ENCODE measurements at regions not wholly inside any gene's neighbourhood (a gene's known extent, or its start where the extent isn't known, plus 50 kb on each side); places are given as distances from the start of the nearest gene placed in this dataset.

DNA sequence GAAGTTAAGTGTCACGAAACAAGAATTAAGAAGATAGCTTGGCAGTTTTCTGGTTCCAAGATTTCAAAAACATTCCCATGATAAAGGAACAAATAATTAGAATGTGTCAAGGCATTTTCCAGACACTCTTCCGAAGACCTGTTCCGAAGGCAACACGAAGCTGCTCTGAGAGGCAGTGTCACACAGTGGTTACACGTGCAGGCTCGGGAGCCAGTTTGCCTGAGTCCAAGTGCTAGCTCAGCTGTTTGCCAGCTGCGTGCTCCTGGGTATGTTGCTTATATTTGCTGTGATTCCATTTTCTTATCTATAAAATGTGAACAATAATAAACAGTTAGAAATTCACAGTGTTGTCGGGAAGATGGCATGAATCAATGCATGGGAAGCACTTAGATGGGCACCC is 217.9 kb upstream of the GRIP1 start:
- no peak for TF ChIP-seq POLR2A (IDR thresholded peaks at IDR 0.05)
- TF ChIP-seq, protein P1, sequence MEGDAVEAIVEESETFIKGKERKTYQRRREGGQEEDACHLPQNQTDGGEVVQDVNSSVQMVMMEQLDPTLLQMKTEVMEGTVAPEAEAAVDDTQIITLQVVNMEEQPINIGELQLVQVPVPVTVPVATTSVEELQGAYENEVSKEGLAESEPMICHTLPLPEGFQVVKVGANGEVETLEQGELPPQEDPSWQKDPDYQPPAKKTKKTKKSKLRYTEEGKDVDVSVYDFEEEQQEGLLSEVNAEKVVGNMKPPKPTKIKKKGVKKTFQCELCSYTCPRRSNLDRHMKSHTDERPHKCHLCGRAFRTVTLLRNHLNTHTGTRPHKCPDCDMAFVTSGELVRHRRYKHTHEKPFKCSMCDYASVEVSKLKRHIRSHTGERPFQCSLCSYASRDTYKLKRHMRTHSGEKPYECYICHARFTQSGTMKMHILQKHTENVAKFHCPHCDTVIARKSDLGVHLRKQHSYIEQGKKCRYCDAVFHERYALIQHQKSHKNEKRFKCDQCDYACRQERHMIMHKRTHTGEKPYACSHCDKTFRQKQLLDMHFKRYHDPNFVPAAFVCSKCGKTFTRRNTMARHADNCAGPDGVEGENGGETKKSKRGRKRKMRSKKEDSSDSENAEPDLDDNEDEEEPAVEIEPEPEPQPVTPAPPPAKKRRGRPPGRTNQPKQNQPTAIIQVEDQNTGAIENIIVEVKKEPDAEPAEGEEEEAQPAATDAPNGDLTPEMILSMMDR (IDR thresholded peaks at IDR 0.05) = no peak

All from lower leg skin (tissue), 3 donors.